ENCODE measurements at regions not wholly inside any gene's neighbourhood (a gene's known extent, or its start where the extent isn't known, plus 50 kb on each side); places are given as distances from the start of the nearest gene placed in this dataset.
"Not testable (repeated sequence)": the region's sequence is repeated elsewhere in the genome, so short reads cannot be mapped to it uniquely, and the experiment has no call there.

GRCh38 chr6:164106345-164106769 lies 691.8 kb downstream of the QKI start:
- peak; percentile 11 for DNase-seq (ENCODE audit: low spot score)

GRCh38 chr6:164105705-164106104 lies 691.2 kb downstream of the QKI start:
- no peak for DNase-seq (ENCODE audit: low spot score)

DNA sequence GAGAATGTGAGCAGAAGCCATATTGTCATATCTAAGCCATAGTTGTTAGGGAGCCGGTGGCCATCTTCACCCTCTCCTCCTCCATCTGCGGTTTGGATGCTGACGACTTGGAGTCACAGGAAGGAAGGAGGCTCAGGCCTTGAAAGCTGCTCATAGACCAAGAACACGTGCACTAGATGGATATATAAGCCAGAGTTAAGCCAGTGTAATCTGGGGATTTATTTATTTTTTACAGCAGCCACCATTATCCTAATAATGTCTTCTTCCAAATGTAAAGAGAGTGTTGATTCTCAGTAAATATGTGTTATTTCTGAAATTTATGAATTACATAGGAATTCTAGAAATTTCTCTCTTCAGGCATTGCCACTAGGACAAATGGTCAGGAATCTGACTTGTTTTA lies 689.9 kb downstream of the QKI start:
- DNase-seq (ENCODE audit: low spot score): no peak

DNA sequence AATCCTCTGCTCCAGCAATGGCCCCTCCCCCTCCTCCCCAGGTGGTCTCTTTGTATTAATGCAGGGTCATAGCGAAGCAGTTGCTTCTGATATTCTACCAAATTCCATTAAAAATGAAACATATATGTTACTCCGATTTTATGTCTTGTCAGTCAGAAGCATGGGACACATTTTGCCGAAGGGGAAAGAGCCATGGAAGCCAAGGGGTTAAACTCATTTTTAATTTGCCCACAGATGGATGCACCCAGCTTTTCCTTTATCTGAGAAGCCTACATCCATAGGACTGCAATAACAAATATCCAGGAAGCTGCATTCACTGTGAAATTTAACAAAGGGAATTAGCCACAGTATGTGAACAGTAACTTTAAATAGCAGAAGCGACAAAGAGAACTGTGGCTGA lies 688.2 kb downstream of the QKI start:
- DNase-seq (ENCODE audit: low spot score): no peak

DNA sequence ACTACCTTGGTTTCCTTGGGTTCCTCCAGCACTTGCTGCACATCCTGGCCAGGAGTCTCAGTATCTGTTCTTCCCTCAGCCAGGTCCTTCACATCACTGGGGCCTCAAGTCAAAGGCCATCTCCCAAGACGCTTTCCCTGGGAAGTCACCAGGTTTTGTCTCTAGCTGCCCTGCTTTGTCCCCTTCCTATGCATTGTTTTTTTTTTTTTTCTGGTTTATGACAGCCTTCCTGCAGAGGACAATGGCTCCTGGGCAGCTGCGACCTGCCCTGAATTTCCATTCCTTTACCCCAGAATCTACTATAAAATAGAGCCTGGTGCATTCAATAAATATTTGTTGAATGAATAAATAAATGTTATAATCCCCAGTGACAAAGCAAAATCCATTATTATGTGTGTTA lies 687.3 kb downstream of the QKI start:
- no peak for DNase-seq (ENCODE audit: low spot score)

- DNase-seq (ENCODE audit: low spot score): no peak
Observed at GRCh38 chr6:164099269-164099865, 684.8 kb downstream of the QKI start.

DNA sequence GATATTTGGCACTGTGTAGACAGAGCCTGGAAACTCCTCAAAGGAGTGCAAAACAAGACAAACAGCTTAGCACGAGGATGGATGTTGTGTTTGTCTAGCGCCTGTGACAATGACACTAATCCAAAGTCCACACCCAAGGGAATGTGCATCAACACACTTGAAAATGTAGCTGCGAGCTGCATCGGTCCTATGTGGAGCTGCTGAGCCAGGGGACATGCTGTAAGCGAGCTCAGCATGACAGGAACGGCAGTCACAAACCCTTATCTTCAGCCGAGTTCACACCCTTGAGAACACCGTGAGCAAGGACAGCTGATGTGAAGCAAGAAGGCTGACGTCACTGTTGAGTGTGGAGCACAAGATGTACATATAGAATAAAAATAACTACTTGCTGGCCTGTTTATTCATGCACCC lies 684.3 kb downstream of the QKI start:
- no peak for DNase-seq (ENCODE audit: low spot score)

- DNase-seq (ENCODE audit: low spot score): peak; percentile 53
Observed at GRCh38 chr6:164097551-164098398, 683.3 kb downstream of the QKI start.

DNA sequence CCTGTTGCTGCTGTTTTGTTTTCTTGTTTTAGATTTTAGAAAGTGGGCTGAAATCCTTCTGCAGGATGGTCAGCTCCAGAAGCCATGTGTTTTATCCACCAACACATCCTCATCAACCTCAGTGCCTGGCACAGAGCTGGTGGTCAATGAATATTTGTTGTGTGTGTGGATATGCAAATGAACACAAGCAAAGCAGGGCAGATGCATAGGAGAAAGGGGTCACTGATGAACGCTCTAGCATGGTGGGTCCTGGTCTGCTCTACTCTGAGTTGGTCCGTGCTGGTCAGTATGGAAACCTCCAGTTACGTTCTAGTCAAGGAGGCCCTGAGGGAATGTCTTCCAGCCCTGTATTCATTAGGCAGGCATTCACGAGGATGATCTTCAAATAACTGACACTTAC lies 682.5 kb downstream of the QKI start:
- DNase-seq (ENCODE audit: low spot score): no peak

DNA sequence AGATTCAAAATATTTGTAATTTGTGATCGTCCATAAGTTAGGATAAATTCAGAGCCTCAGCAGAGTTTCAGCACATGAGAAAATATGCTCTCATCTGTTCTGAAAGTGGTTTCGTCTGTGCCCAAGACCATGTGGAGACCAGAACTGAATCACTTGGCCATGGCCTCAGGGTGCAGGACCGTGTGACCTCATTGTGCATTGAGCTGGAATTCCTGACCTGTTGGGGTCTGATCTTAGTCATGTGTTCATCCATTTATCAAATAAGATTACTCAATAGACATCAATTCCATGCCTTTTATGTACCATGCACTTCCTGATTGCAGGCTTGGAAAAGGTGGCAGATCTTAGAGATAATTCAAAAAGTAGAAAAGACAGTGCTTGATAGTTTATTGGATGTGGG lies 680.5 kb downstream of the QKI start:
- no peak for DNase-seq (ENCODE audit: low spot score)

DNA sequence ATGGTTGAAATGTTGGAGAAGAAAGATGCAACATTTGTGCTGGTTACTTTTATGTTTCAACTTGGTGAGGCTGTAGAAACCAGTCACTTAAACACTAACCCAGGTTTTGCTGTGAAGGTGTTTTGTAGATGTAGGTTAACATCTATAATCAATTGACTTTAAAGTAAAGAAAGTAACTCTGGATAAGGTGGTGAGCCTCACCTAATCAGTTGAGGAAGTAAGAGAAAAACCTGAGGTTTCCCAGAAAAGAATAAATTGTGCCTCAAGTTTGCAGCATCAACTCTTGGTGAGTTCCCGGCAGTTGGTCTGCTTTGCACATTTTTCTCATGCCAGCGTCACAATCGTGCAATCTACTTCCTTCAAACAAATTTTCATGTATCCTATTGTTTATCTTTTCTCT lies 673.4 kb downstream of the QKI start:
- no peak for DNase-seq (ENCODE audit: low spot score)

- no peak for DNase-seq (ENCODE audit: low spot score)
Observed at GRCh38 chr6:164087211-164087610, 672.7 kb downstream of the QKI start.

DNA sequence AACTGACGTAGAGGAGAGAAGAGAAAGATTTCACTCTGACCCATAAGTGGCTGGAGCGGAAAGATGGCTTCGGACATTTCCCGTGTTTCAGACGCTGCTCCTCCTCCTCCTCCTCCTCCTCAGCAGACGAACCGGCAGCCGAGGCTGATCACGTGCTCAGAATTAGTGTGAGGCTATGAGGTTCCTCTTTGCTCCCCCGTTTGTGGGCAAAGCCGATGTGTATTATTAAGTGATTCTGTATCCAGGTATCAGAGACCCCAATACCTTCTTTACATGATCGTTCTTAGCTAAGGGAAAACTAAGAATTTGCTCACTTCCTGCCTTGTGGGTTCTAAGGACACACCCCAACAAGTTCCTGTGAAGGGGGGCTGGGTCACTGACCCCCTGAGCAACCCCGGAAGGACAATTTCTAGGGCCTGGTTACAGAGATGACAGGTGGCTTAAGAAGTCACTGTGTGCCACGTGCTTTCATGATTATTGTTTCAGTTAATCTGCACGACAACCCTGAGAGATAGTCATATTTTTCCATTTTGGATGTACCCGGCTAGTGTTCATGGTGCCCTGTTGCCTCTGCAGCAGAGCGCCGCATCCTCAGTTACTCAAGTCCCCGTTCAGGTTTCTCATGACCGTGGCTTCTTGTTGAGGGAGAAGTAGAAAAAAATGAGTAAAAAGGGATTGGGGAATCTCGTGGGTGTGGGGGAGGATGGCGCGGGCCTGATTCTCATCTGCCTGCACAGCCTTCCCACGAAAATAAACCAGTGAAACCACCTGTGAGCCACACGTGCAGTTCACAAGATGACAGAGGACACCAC lies 671.8 kb downstream of the QKI start:
- DNase-seq (ENCODE audit: low spot score): no peak

GRCh38 chr6:164085091-164086075 lies 670.9 kb downstream of the QKI start:
- no peak for DNase-seq (ENCODE audit: low spot score)

DNA sequence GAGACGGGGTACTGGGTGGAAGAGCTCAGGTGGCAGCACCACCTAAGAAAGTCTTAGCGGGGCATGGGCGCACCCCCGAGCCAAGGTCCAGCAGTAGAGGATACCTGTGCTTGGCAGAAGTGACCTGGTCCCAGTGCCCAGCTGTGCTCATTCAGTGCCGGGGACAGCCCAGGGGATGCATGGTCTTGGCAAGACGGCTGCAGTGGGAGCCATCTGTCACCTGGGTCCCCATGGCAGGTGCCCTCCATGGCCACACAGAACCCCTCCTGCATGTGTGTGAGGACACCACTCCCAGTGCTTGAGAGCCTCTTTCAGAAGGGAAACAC lies 664.7 kb downstream of the QKI start:
- DNase-seq (ENCODE audit: low spot score): no peak

DNA sequence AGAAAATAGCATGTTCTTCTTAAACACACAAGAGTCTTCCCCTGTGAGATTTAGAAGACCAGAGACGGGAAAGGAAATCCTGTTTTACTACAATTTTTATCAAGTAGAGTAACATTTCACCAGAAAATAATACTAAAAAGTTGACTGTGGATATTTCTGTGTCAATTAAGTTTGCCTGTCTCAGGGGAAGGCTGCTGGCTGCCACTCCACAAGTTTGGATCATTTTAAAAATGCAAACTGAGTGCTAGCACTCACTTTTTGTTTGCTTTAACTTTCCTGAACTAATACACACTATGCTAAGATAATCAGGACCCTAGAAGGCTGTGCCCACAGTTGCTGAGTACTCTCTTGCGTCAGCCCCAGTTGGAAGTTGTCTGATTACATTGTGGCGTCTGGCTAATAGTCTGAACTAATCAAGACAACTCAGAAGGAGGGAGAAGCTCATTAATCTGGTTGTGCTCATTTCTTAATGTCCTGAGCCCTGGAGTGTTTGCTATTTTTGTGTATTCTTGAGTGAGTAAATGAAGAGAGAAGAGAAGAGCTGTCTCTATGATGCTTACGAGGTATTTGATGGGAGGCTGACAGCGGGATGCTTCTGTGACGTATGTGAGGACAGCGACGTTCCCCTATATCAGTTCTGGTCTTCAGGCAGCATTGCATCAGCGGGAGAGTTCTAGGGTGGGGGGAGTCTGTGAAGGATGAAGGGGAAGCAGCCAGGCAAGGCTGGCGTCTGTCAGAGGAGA lies 664.2 kb downstream of the QKI start:
- no peak for DNase-seq (ENCODE audit: low spot score)

GRCh38 chr6:164076818-164077532 lies 662.5 kb downstream of the QKI start:
- not testable (repeated sequence) for DNase-seq (ENCODE audit: low spot score)

GRCh38 chr6:164075981-164076615 lies 661.6 kb downstream of the QKI start:
- DNase-seq (ENCODE audit: low spot score): no peak

DNA sequence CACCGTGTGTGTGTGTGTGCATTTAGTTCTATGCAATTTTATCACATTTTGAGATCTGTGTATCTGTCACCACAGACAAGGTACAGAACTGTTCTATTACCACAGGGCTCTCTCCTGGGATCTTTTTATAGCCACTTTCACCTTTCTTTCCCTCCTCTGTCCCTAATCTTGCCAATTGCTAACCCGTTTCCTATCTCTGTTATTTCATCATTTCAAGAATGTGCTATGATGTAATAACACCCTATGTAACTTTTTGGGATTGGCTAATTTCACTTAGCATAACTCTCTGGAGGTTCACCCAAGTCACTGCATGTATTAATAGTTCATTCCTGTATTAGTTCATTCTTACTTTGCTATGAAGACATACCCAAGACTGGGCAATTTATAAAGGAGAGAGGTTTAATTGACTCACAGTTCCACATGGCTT lies 657.7 kb downstream of the QKI start:
- DNase-seq (ENCODE audit: low spot score): no peak

All from SW480 (cell line).